ENCODE measurements at regions not wholly inside any gene's neighbourhood (a gene's known extent, or its start where the extent isn't known, plus 50 kb on each side); places are given as distances from the start of the nearest gene placed in this dataset.
"Not testable (repeated sequence)": the region's sequence is repeated elsewhere in the genome, so short reads cannot be mapped to it uniquely, and the experiment has no call there.

DNA sequence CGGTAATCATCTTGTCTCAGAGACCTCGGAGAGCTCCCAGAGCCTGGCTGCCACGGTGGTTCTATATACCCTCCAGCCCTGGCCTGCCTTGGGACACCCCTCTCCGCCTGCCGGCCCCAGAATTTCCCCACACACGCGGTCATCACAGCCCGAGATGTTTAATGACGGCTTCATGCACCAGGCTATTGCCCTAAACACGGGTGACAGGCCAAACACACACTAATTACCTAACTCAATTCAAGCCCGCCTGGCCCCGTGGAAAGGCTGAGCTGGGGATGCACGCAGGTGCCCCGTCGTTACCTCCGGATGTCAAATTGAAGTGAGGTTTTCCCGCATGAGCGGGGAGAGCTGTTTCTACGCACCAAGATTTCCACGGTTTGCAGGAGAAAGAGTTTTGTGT lies 72.9 kb upstream of the PPP2R3B start:
- DNase-seq (ENCODE audit: low spot score), result no peak
- Histone ChIP-seq H3K27ac (no peak overlapping the region), H3K27me3 (no peaks in the 10 kb centered on the region), H3K36me3 (no peaks in the 10 kb centered on the region), H3K4me3 (no peak overlapping the region), H3K4me1 (no peaks in the 10 kb centered on the region), H3K9me3 (no peaks in the 10 kb centered on the region)
- TF ChIP-seq, protein P1, sequence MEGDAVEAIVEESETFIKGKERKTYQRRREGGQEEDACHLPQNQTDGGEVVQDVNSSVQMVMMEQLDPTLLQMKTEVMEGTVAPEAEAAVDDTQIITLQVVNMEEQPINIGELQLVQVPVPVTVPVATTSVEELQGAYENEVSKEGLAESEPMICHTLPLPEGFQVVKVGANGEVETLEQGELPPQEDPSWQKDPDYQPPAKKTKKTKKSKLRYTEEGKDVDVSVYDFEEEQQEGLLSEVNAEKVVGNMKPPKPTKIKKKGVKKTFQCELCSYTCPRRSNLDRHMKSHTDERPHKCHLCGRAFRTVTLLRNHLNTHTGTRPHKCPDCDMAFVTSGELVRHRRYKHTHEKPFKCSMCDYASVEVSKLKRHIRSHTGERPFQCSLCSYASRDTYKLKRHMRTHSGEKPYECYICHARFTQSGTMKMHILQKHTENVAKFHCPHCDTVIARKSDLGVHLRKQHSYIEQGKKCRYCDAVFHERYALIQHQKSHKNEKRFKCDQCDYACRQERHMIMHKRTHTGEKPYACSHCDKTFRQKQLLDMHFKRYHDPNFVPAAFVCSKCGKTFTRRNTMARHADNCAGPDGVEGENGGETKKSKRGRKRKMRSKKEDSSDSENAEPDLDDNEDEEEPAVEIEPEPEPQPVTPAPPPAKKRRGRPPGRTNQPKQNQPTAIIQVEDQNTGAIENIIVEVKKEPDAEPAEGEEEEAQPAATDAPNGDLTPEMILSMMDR (IDR thresholded peaks at IDR 0.05), result no peak

DNA sequence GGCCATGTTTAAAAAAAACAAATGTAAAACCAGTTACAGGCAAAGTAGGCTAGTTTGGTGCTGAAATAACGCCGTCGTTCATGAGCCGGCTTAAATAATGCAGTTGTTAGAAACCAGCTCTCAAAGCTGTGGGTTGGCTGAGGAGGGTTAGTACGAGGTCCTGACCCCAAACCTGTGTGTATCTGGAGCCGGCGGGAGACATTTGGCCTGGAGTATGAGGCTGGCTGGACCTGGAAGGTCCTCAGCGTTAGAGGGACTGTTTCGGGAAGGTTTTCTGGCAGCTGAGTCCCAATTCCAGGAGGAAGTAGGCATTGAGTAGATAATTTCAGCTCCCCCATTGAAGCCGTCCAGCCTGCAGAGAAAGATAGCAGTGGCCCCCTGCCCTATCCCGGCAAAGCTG lies 73.4 kb upstream of the PPP2R3B start:
- no peak for DNase-seq (ENCODE audit: low spot score)
- TF ChIP-seq, protein P1 (IDR thresholded peaks at IDR 0.05), result no peak
- Histone ChIP-seq H3K36me3 (no peaks in the 10 kb centered on the region), H3K9me3 (no peaks in the 10 kb centered on the region), H3K27me3 (no peaks in the 10 kb centered on the region), H3K27ac (no peak overlapping the region), H3K4me3 (no peak overlapping the region), H3K4me1 (no peaks in the 10 kb centered on the region)

DNA sequence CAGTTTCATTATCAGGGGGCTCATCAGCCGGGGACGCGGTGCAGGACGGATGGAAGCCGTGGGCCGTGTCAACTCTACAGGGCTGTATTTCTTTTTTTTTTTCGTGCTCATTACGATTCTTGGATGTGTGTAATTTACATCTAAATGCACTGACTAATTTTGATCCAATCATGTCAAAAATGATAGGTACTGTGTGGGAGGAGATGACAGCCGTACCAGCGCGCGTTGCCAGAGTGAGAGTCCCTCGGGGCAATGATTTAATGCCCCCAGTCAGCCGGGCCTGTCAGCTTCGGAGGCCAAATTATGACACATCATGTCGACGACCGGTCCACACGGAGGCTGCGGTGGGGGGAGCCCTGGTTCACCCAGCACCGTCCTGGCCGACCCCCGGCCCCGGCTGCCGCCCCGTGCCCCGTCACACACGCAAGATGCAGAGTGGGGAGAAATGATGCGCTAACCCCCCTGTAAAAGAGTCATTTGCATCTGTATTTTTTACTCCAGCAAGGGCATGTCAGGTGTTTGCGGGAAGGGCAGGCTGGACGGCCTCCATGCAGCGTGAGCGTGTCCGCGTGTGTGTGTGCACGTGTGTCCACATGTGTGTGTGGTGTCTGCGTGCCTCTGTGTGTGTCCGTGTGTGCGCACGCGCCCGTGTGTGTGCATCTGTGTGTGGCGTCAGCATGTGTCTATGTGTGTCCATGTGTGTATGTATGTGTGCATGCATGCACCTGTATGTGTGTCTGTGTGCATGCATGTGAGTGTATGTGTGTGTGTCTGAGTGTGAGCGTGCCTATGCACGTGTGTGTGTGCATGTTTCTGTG lies 74.3 kb upstream of the PPP2R3B start:
- H3K36me3 ChIP-seq, result no peaks in the 10 kb centered on the region
- no peak overlapping the region for H3K27ac ChIP-seq
- H3K4me1 ChIP-seq, result no peaks in the 10 kb centered on the region
- no peaks in the 10 kb centered on the region for H3K9me3 ChIP-seq
- no peaks in the 10 kb centered on the region for H3K27me3 ChIP-seq
- no peak for DNase-seq (ENCODE audit: low spot score)
- no peak overlapping the region for H3K4me3 ChIP-seq
- TF ChIP-seq, protein P1 (IDR thresholded peaks at IDR 0.05), result no peak

DNA sequence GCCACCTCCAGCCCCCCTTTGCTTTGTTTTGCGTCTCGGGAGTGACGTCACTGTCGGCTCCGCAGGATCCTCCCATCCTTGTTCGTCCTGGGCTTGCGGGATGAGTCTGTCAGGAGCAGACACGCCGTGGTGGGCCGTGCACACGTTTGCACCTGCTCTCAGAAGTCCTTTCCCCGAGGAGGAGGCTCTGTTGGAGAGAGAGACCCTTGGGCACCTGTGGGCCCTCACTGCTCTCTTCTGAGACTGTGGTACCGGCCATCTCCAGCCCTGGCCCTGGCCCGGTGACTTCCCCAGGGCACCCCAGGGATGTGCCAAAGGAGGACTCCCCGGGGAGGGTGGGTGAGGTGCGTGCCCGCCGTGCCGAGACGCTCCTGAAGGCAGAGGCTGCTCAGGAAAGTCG lies 76.1 kb upstream of the PPP2R3B start:
- TF ChIP-seq, protein P1 (IDR thresholded peaks at IDR 0.05), result no peak
- no peaks in the 10 kb centered on the region for H3K9me3 ChIP-seq
- H3K27me3 ChIP-seq, result no peaks in the 10 kb centered on the region
- no peak for DNase-seq (ENCODE audit: low spot score)
- no peak overlapping the region for H3K4me3 ChIP-seq
- no peaks in the 10 kb centered on the region for H3K4me1 ChIP-seq
- H3K36me3 ChIP-seq, result no peaks in the 10 kb centered on the region
- H3K27ac ChIP-seq, result no peak overlapping the region

DNA sequence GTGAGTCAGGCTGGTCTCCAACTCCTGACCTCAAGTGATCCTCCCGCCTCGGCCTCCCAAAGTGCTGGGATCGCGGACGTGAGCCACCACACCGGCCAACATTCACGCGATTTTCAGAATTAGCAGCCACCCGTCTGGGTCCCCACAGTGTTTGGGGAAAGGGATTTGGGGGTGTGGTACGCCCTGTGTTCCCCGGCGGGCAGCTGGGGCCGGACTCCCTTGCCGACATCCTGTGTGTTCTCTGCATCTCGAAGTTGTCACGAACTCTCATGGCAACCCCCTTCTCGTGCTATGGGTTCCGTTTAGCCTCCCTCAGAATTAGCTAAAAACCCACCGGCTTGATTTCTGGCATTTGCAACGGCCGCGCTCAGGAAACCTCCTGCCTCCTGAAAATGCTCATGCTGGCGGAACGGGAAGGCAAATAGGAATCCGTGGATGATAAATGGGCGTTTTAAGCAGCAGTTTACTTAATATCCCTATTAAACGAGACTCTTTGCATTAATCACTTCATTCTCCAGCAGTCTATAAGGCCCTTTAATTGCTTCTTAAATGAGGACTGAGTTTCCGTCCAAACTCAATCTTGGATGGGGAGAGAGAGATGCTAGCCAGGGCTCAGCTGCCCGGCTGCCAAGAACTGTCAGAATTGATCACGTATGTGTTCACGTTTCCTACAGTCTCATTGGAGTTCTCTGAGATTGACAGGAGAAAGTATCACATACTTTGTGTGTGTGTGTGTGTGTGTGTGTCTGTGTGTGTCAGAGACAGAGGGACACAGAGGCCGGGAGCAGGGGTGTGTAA lies 78.9 kb upstream of the PPP2R3B start:
- Histone ChIP-seq H3K4me1 (no peaks in the 10 kb centered on the region), H3K4me3 (no peak overlapping the region), H3K27me3 (no peaks in the 10 kb centered on the region), H3K9me3 (no peaks in the 10 kb centered on the region), H3K36me3 (no peaks in the 10 kb centered on the region), H3K27ac (no peak overlapping the region)
- no peak for DNase-seq (ENCODE audit: low spot score)
- TF ChIP-seq, protein P1 (IDR thresholded peaks at IDR 0.05), result no peak

DNA sequence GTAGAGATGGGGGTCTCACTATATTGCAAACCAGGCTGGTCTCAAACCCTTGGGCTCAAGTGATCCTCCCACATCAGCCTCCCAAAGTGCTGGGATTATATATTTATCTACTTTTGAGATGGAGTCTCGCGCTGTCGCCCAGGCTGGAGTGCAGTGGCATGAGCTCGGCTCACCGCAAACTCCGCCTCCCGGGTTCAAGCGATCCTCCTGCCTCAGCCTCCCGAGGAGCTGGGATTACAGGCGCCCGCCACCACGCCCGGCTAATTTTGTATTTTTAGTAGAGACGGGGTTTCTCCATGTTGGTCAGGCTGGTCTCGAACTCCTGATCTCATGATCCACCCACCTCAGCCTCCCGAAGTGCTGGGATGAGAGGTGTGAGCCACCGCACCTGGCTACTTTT lies 80.1 kb upstream of the PPP2R3B start:
- not testable (repeated sequence) for H3K4me3 ChIP-seq; H3K9me3 ChIP-seq; H3K27me3 ChIP-seq; DNase-seq (ENCODE audit: low spot score); H3K36me3 ChIP-seq; H3K4me1 ChIP-seq; H3K27ac ChIP-seq

DNA sequence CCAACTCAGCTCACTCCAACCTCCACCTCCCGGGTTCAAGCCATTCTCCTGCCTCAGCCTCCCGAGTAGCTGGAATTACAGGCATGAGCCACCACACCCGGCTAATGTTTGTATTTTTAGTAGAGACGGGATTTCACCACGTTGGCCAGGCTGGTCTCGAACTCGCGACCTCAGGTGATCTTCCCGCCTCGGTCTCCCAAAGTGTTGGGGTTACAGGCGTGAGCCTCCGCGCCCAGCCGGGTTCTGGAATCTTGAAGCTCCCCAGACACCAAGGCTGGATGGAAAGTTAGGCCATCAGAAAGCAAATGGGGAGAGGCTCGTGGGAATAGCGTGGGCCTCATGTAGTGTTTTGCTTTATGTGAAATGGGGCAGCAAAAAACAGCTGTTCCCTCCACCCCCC lies 81.0 kb upstream of the PPP2R3B start:
- not testable (repeated sequence) for H3K9me3 ChIP-seq; DNase-seq (ENCODE audit: low spot score); H3K4me3 ChIP-seq; H3K27me3 ChIP-seq; H3K4me1 ChIP-seq; H3K36me3 ChIP-seq; H3K27ac ChIP-seq

Data from right atrium auricular region (tissue), 2 donors.